HG02885 (cell line): ENCODE measurements at regions not wholly inside any gene's neighbourhood (a gene's known extent, or its start where the extent isn't known, plus 50 kb on each side); places are given as distances from the start of the nearest gene placed in this dataset.
A peak's percentile ranks its signal among the peaks of the same experiment; 100 is the strongest.

ENCODE experiments used
- ATAC-seq: cut with Tn5 transposase; IDR thresholded peaks from one replicate; pipeline ENCODE4 v1.9.1; 2021; ENCODE audit warnings: mild to moderate bottlenecking; ENCODE audit not compliant: unreplicated experiment, poor library complexity

- peak; percentile 79 for ATAC-seq
Measured at GRCh38 chr10:124221356-124222317, 128.2 kb upstream of the CHST15 start.

GRCh38 chr10:124220971-124221355, 127.6 kb upstream of the CHST15 start:
- ATAC-seq = no peak

- no peak for ATAC-seq
Measured at GRCh38 chr10:124220547-124220946, 127.1 kb upstream of the CHST15 start.

GRCh38 chr10:124219655-124220054, 126.3 kb upstream of the CHST15 start:
- no peak for ATAC-seq

GRCh38 chr10:124219062-124219461, 125.7 kb upstream of the CHST15 start:
- no peak for ATAC-seq

GRCh38 chr10:124217906-124218804, 124.8 kb upstream of the CHST15 start:
- no peak for ATAC-seq

- ATAC-seq = no peak
Measured at GRCh38 chr10:124217031-124217430, 123.6 kb upstream of the CHST15 start.

GRCh38 chr10:124214610-124215375, 121.4 kb upstream of the CHST15 start:
- ATAC-seq = no peak

GRCh38 chr10:124213899-124214510, 120.6 kb upstream of the CHST15 start:
- no peak for ATAC-seq

GRCh38 chr10:124213471-124213870, 120.1 kb upstream of the CHST15 start:
- no peak for ATAC-seq

GRCh38 chr10:124212702-124213101, 119.3 kb upstream of the CHST15 start:
- no peak for ATAC-seq

- no peak for ATAC-seq
Measured at GRCh38 chr10:124211921-124212320, 118.5 kb upstream of the CHST15 start.

GRCh38 chr10:124210263-124210662, 116.9 kb upstream of the CHST15 start:
- no peak for ATAC-seq

GRCh38 chr10:124207391-124207790, 114.0 kb upstream of the CHST15 start:
- ATAC-seq = no peak

GRCh38 chr10:124206616-124207015, 113.2 kb upstream of the CHST15 start:
- ATAC-seq = no peak

GRCh38 chr10:124205432-124205831, 112.0 kb upstream of the CHST15 start:
- ATAC-seq = no peak

- ATAC-seq = no peak
Measured at GRCh38 chr10:124204726-124205125, 111.3 kb upstream of the CHST15 start.

- ATAC-seq = no peak
Measured at GRCh38 chr10:124200011-124200410, 106.6 kb upstream of the CHST15 start.

GRCh38 chr10:124198871-124199270, 105.5 kb upstream of the CHST15 start:
- no peak for ATAC-seq

GRCh38 chr10:124198125-124198501, 104.7 kb upstream of the CHST15 start:
- no peak for ATAC-seq
